Esophagus (tissue), 2 donors: ENCODE measurements at regions not wholly inside any gene's neighbourhood (a gene's known extent, or its start where the extent isn't known, plus 50 kb on each side); places are given as distances from the start of the nearest gene placed in this dataset.

Experiments used
- H3K27ac ChIP-seq, 2 donors: one replicate each; pipeline ENCODE4 v1.5.1; 2013; ENCODE audit warnings: low read depth in 2 of 2, mild to moderate bottlenecking in 2 of 2, inconsistent platforms in 1 of 2, low read length in 1 of 2, moderate library complexity in 1 of 2
- H3K27me3 ChIP-seq, 2 donors: one replicate each; pipeline ENCODE4 v1.6.1; 2013; ENCODE audit warnings: low read length in 2 of 2, control low read depth in 1 of 2, mild to moderate bottlenecking in 1 of 2; ENCODE audit not compliant: insufficient read depth in 2 of 2, control insufficient read depth in 1 of 2
- H3K36me3 ChIP-seq, 2 donors: one replicate each; pipeline ENCODE4 v1.6.1; 2013; ENCODE audit warnings: low read length in 1 of 2; ENCODE audit not compliant: control insufficient read depth in 2 of 2, insufficient read depth in 2 of 2
- H3K4me1 ChIP-seq, 2 donors: one replicate each; pipeline ENCODE4 v1.6.1; 2013; ENCODE audit warnings: low read length in 1 of 2; ENCODE audit not compliant: control insufficient read depth in 2 of 2, insufficient read depth in 2 of 2
- H3K4me3 ChIP-seq, 2 donors: one replicate each; pipeline ENCODE4 v1.5.1; 2013; ENCODE audit warnings: low read length in 2 of 2, mild to moderate bottlenecking in 2 of 2, low read depth in 1 of 2, moderate library complexity in 1 of 2
- H3K9me3 ChIP-seq, 2 donors: one replicate each; pipeline ENCODE4 v1.6.1; 2013; ENCODE audit warnings: mild to moderate bottlenecking in 2 of 2, low read depth in 1 of 2, low read length in 1 of 2, moderate library complexity in 1 of 2; ENCODE audit not compliant: control insufficient read depth in 2 of 2, insufficient read depth in 1 of 2
- WGBS, 2 donors: extraction: QIAGEN DNeasy Blood & Tissue Kit; methylation state at CpG; one replicate each; pipeline ENCODE4 v1.1.7; 2013; 5-methylcytosine and 5-hydroxymethylcytosine counted together
- donor health status: healthy with polysubstance abuse.
- donor health status: Bipolar disorder and iron deficiency.

- no peak overlapping the region for H3K27ac ChIP-seq
- H3K4me1 ChIP-seq = no peaks in the 10 kb centered on the region
- no peaks in the 10 kb centered on the region for H3K36me3 ChIP-seq
- peaks cover 3 to 5% of the 10 kb centered on the region in 2 donors for H3K9me3 ChIP-seq
- no peaks in the 10 kb centered on the region for H3K27me3 ChIP-seq
- no peak overlapping the region for H3K4me3 ChIP-seq
These were observed 370.1 kb upstream of the CDH8 start for GRCh38 chr16:62406387-62406786.

- H3K36me3 ChIP-seq = no peaks in the 10 kb centered on the region
- no peaks in the 10 kb centered on the region for H3K27me3 ChIP-seq
- H3K4me3 ChIP-seq = no peak overlapping the region
- WGBS, 2 donors = 49 to 55% methylated on average over 1 of the region's 1 CpG
- no peak overlapping the region for H3K27ac ChIP-seq
- H3K4me1 ChIP-seq = no peaks in the 10 kb centered on the region
- H3K9me3 ChIP-seq = peaks cover 3 to 4% of the 10 kb centered on the region in 2 donors
These were observed 368.8 kb upstream of the CDH8 start for GRCh38 chr16:62404842-62405611.

- 73 to 76% methylated on average over 6 of the region's 6 CpGs for WGBS, 2 donors
- Histone ChIP-seq H3K4me3 (no peak overlapping the region), H3K9me3 (peaks cover 3 to 7% of the 10 kb centered on the region in 2 donors), H3K27ac (no peak overlapping the region), H3K36me3 (no peaks in the 10 kb centered on the region), H3K27me3 (no peaks in the 10 kb centered on the region), H3K4me1 (no peaks in the 10 kb centered on the region)
These were observed 356.5 kb upstream of the CDH8 start for GRCh38 chr16:62392698-62393097.

GRCh38 chr16:62391940-62392339 lies 355.7 kb upstream of the CDH8 start:
- WGBS, 2 donors = 85 to 88% methylated on average over 8 of the region's 8 CpGs
- Histone ChIP-seq H3K4me1 (no peaks in the 10 kb centered on the region), H3K4me3 (no peak overlapping the region), H3K27me3 (no peaks in the 10 kb centered on the region), H3K27ac (no peak overlapping the region), H3K9me3 (peaks cover 3 to 7% of the 10 kb centered on the region in 2 donors), H3K36me3 (no peaks in the 10 kb centered on the region)

GRCh38 chr16:62391134-62391533 lies 354.9 kb upstream of the CDH8 start:
- H3K27ac ChIP-seq = no peak overlapping the region
- no peaks in the 10 kb centered on the region for H3K4me1 ChIP-seq
- peaks cover 3 to 7% of the 10 kb centered on the region in 2 donors for H3K9me3 ChIP-seq
- no peak overlapping the region for H3K4me3 ChIP-seq
- H3K27me3 ChIP-seq = no peaks in the 10 kb centered on the region
- WGBS, 2 donors = 82 to 91% methylated on average over 1 of the region's 1 CpG
- no peaks in the 10 kb centered on the region for H3K36me3 ChIP-seq

- H3K4me1 ChIP-seq = no peaks in the 10 kb centered on the region
- H3K4me3 ChIP-seq = no peak overlapping the region
These were observed 354.0 kb upstream of the CDH8 start for GRCh38 chr16:62390214-62390613.

GRCh38 chr16:62386411-62386810 lies 350.2 kb upstream of the CDH8 start:
- H3K27me3 ChIP-seq = no peaks in the 10 kb centered on the region
- WGBS, 2 donors = 74 to 83% methylated on average over 5 of the region's 5 CpGs
- H3K36me3 ChIP-seq = no peaks in the 10 kb centered on the region
- H3K27ac ChIP-seq = no peak overlapping the region
- no peaks in the 10 kb centered on the region for H3K4me1 ChIP-seq
- H3K9me3 ChIP-seq = no peaks in the 10 kb centered on the region
- no peak overlapping the region for H3K4me3 ChIP-seq

More at GRCh38 chr16:62390214-62390613, 354.0 kb upstream of the CDH8 start:
- Histone ChIP-seq H3K27me3 (no peaks in the 10 kb centered on the region), H3K36me3 (no peaks in the 10 kb centered on the region), H3K9me3 (peaks cover 3 to 7% of the 10 kb centered on the region in 2 donors), H3K27ac (no peak overlapping the region)

- Histone ChIP-seq H3K36me3 (no peaks in the 10 kb centered on the region), H3K27me3 (no peaks in the 10 kb centered on the region), H3K27ac (no peak overlapping the region), H3K4me1 (no peaks in the 10 kb centered on the region), H3K4me3 (no peak overlapping the region), H3K9me3 (no peaks in the 10 kb centered on the region)
- 82 to 93% methylated on average over 2 of the region's 2 CpGs for WGBS, 2 donors
These were observed 347.7 kb upstream of the CDH8 start for GRCh38 chr16:62383941-62384340.

GRCh38 chr16:62370445-62370844 lies 334.2 kb upstream of the CDH8 start:
- H3K36me3 ChIP-seq = no peaks in the 10 kb centered on the region
- H3K27me3 ChIP-seq = no peaks in the 10 kb centered on the region
- H3K4me3 ChIP-seq = no peak overlapping the region
- H3K4me1 ChIP-seq = no peaks in the 10 kb centered on the region
- H3K9me3 ChIP-seq = no peaks in the 10 kb centered on the region
- 74 to 77% methylated on average over 3 of the region's 3 CpGs for WGBS, 2 donors
- H3K27ac ChIP-seq = no peak overlapping the region

- H3K27ac ChIP-seq = no peak overlapping the region
- H3K36me3 ChIP-seq = no peaks in the 10 kb centered on the region
- 41 to 72% methylated on average over 2 of the region's 2 CpGs for WGBS, 2 donors
- H3K27me3 ChIP-seq = no peaks in the 10 kb centered on the region
- H3K4me3 ChIP-seq = no peak overlapping the region
- no peaks in the 10 kb centered on the region for H3K4me1 ChIP-seq
- H3K9me3 ChIP-seq = peaks cover 0 to 2% of the 10 kb centered on the region in 2 donors
These were observed 327.3 kb upstream of the CDH8 start for GRCh38 chr16:62363501-62363900.
